ENCODE measurements at regions not wholly inside any gene's neighbourhood (a gene's known extent, or its start where the extent isn't known, plus 50 kb on each side); places are given as distances from the start of the nearest gene placed in this dataset.

DNA sequence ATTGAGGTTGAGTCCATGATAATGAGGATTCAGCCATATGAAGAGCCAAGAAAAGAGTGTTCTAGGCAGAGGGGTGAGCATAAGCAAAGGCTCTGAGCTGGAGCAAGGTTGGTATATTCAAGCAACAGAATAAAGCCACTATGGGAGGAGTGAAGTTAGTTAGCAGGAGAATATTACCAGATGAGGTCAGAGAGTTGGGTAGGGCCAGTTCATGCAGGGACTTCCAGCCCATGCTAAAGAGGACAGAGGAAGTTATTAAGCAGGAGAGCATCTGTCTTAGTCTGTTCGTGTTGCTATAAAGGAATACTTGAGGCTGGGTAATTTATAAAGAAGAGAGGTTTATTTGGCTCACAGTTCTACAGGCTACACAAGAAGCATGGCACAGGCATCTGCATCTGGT, 57.1 kb upstream of the ATG10 start:
- no peak for TF ChIP-seq POLR2AphosphoS5 (IDR thresholded peaks at IDR 0.05; ENCODE audit: low read depth)
- no peak for TF ChIP-seq CTCF (IDR thresholded peaks at IDR 0.05; ENCODE audit: insufficient read depth, low read length)
- TF ChIP-seq REST (IDR thresholded peaks at IDR 0.05; ENCODE audit: insufficient replicate concordance, low read depth), result no peak
